IPS-NIHi7 (cell line): ENCODE measurements at regions not wholly inside any gene's neighbourhood (a gene's known extent, or its start where the extent isn't known, plus 50 kb on each side); places are given as distances from the start of the nearest gene placed in this dataset.

Experiments used
- DNase-seq: peaks from one replicate; pipeline ENCODE4 v3.0.0; 2012; ENCODE audit warnings: mixed read lengths; ENCODE audit errors: extremely low spot score

GRCh38 chr3:76345878-76346277 lies 560.5 kb upstream of the ZNF717 start:
- DNase-seq: no peak

GRCh38 chr3:76346690-76347089 lies 561.3 kb upstream of the ZNF717 start:
- DNase-seq: no peak

GRCh38 chr3:76349715-76350480 lies 564.5 kb upstream of the ZNF717 start:
- no peak for DNase-seq

GRCh38 chr3:76352051-76352450 lies 566.7 kb upstream of the ZNF717 start:
- DNase-seq: no peak

- no peak for DNase-seq
Observed at GRCh38 chr3:76352511-76353284, 567.3 kb upstream of the ZNF717 start.

GRCh38 chr3:76353683-76354082 lies 568.3 kb upstream of the ZNF717 start:
- no peak for DNase-seq

- no peak for DNase-seq
Observed at GRCh38 chr3:76361010-76361409, 575.7 kb upstream of the ZNF717 start.

- DNase-seq: no peak
Observed at GRCh38 chr3:76362643-76363042, 577.3 kb upstream of the ZNF717 start.

- no peak for DNase-seq
Observed at GRCh38 chr3:76365275-76365674, 579.9 kb upstream of the ZNF717 start.

GRCh38 chr3:76367281-76367680 lies 581.9 kb upstream of the ZNF717 start:
- no peak for DNase-seq

GRCh38 chr3:76369170-76369569 lies 583.8 kb upstream of the ZNF717 start:
- DNase-seq: peak; percentile 34

GRCh38 chr3:76370749-76371520 lies 585.6 kb upstream of the ZNF717 start:
- DNase-seq: no peak

GRCh38 chr3:76372497-76372896 lies 587.1 kb upstream of the ZNF717 start:
- DNase-seq: no peak

- DNase-seq: no peak
Observed at GRCh38 chr3:76377074-76377473, 591.7 kb upstream of the ZNF717 start.

- DNase-seq: no peak
Observed at GRCh38 chr3:76378789-76379188, 593.4 kb upstream of the ZNF717 start.

GRCh38 chr3:76383781-76384180 lies 598.4 kb upstream of the ZNF717 start:
- DNase-seq: no peak

GRCh38 chr3:76387000-76387399 lies 601.7 kb upstream of the ZNF717 start:
- no peak for DNase-seq

GRCh38 chr3:76400141-76400540 lies 614.8 kb upstream of the ZNF717 start:
- no peak for DNase-seq

GRCh38 chr3:76402926-76403325 lies 617.6 kb upstream of the ZNF717 start:
- no peak for DNase-seq

- no peak for DNase-seq
Observed at GRCh38 chr3:76403556-76403955, 618.2 kb upstream of the ZNF717 start.

- DNase-seq: no peak
Observed at GRCh38 chr3:76405196-76405595, 619.8 kb upstream of the ZNF717 start.

- DNase-seq: no peak
Observed at GRCh38 chr3:76410762-76411281, 625.5 kb upstream of the ZNF717 start.
